Neural cell (in vitro differentiated cells): ENCODE measurements at regions not wholly inside any gene's neighbourhood (a gene's known extent, or its start where the extent isn't known, plus 50 kb on each side); places are given as distances from the start of the nearest gene placed in this dataset.

Experiments
- H2AFZ ChIP-seq: fragments of 200-600, 300-800 bp; sonication (generic), shearing (Covaris generic); 2 replicates; pipeline ENCODE4 v1.6.0; 2014; ENCODE audit warnings: low read depth, mild to moderate bottlenecking, antibody characterized with exemption, low read length, moderate library complexity
- H3F3A ChIP-seq: fragments of 200-600 bp; shearing (Covaris generic); 2 replicates; pipeline ENCODE4 v1.6.1; 2016; ENCODE audit warnings: mild to moderate bottlenecking, moderate library complexity, mixed read lengths, antibody characterized with exemption, low read length; ENCODE audit not compliant: insufficient read depth, poor library complexity, severe bottlenecking
- H3K27ac ChIP-seq: fragments of 200-600, 300-800 bp; sonication (generic), shearing (Covaris generic); 2 replicates; pipeline ENCODE4 v1.5.1; 2014; ENCODE audit warnings: mild to moderate bottlenecking, low read length, moderate library complexity
- H3K27me3 ChIP-seq: fragments of 300-800, 200-600 bp; sonication (generic), shearing (Covaris generic); 2 replicates; pipeline ENCODE4 v1.6.0; 2014; ENCODE audit warnings: mild to moderate bottlenecking, low read depth, low read length, moderate library complexity; ENCODE audit not compliant: insufficient read depth
- H3K36me3 ChIP-seq: fragments of 300-800, 200-600 bp; sonication (generic), shearing (Covaris generic); 2 replicates; pipeline ENCODE4 v1.5.1; 2014; ENCODE audit warnings: mild to moderate bottlenecking, antibody characterized with exemption, low read length, moderate library complexity; ENCODE audit not compliant: insufficient read depth
- H3K4me2 ChIP-seq: fragments of 300-800, 200-600 bp; sonication (generic), shearing (Covaris generic); 2 replicates; pipeline ENCODE4 v1.6.0; 2014; ENCODE audit warnings: mild to moderate bottlenecking, low read length
- H3K4me3 ChIP-seq: fragments of 300-800, 200-600 bp; sonication (generic), shearing (Covaris generic); 2 replicates; pipeline ENCODE4 v1.5.1; 2014; ENCODE audit warnings: mild to moderate bottlenecking, low read length, moderate library complexity
- H3K79me2 ChIP-seq: fragments of 200-600 bp; shearing (Covaris generic); replicated peaks from 2 replicates; pipeline ENCODE4 v1.6.0; 2014; ENCODE audit warnings: mild to moderate bottlenecking, low read length, moderate library complexity; ENCODE audit not compliant: insufficient read depth
- H3K9ac ChIP-seq: fragments of 300-800, 200-600 bp; sonication (generic), shearing (Covaris generic); 2 replicates; pipeline ENCODE4 v1.6.1; 2016; ENCODE audit warnings: mild to moderate bottlenecking, low read length, mixed read lengths
- H3K9me2 ChIP-seq: fragments of 200-600 bp; shearing (Covaris generic); 2 replicates; pipeline ENCODE4 v1.6.1; 2016; ENCODE audit warnings: mild to moderate bottlenecking, low read length, mixed read lengths; ENCODE audit not compliant: insufficient read depth
- H3K9me3 ChIP-seq: fragments of 200-600, 300-800 bp; sonication (generic), shearing (Covaris generic); 2 replicates; pipeline ENCODE4 v1.6.1; 2016; ENCODE audit warnings: mild to moderate bottlenecking, mixed run types, low read length, moderate library complexity, mixed read lengths
- H4K20me1 ChIP-seq: fragments of 200-600 bp; shearing (Covaris generic); 2 replicates; pipeline ENCODE4 v1.6.1; 2016; ENCODE audit warnings: mild to moderate bottlenecking, mixed run types; ENCODE audit not compliant: insufficient read depth
- EP300 ChIP-seq: fragments of 450-650 bp; conservative IDR thresholded peaks from 2 replicates; pipeline ENCODE4 v1.6.1; 2014; ENCODE audit warnings: antibody characterized with exemption, mild to moderate bottlenecking, moderate library complexity; ENCODE audit not compliant: poor library complexity, severe bottlenecking
- EZH2 ChIP-seq: fragments of 200-600, 300-800 bp; shearing (Covaris generic), sonication (generic); IDR thresholded peaks from 2 replicates; pipeline ENCODE4 v1.6.1; 2014; ENCODE audit warnings: antibody characterized with exemption, low read length, borderline replicate concordance, mild to moderate bottlenecking; ENCODE audit not compliant: insufficient read depth, poor library complexity, severe bottlenecking
- MXI1 ChIP-seq: fragments of 450-650 bp; conservative IDR thresholded peaks from 2 replicates; pipeline ENCODE4 v1.6.1; 2014; ENCODE audit warnings: antibody characterized with exemption, mild to moderate bottlenecking; ENCODE audit not compliant: poor library complexity, severe bottlenecking
- POLR2AphosphoS5 ChIP-seq: IDR thresholded peaks from 2 replicates; pipeline ENCODE4 v1.6.1; 2012
- RAD21 ChIP-seq: fragments of 450-650 bp; conservative IDR thresholded peaks from 2 replicates; pipeline ENCODE4 v1.6.1; 2014; ENCODE audit warnings: antibody characterized with exemption, mild to moderate bottlenecking, moderate library complexity
- SMC3 ChIP-seq: fragments of 450-650 bp; conservative IDR thresholded peaks from 2 replicates; pipeline ENCODE4 v1.6.1; 2014; ENCODE audit warnings: antibody characterized with exemption, mild to moderate bottlenecking, moderate library complexity; ENCODE audit not compliant: poor library complexity
- TAF1 ChIP-seq: IDR thresholded peaks from 2 replicates; pipeline ENCODE4 v1.6.1; 2012; ENCODE audit warnings: low read depth
- TF ChIP-seq, protein P1 (sequence below): IDR thresholded peaks from 2 replicates; pipeline ENCODE4 v1.6.1; 2012; ENCODE audit warnings: borderline replicate concordance
- TF ChIP-seq, protein P2 (sequence below): fragments of 450-650 bp; IDR thresholded peaks from 2 replicates; pipeline ENCODE4 v1.5.1; 2014; ENCODE audit warnings: antibody characterized with exemption, mild to moderate bottlenecking, moderate library complexity; ENCODE audit not compliant: poor library complexity, severe bottlenecking

DNA sequence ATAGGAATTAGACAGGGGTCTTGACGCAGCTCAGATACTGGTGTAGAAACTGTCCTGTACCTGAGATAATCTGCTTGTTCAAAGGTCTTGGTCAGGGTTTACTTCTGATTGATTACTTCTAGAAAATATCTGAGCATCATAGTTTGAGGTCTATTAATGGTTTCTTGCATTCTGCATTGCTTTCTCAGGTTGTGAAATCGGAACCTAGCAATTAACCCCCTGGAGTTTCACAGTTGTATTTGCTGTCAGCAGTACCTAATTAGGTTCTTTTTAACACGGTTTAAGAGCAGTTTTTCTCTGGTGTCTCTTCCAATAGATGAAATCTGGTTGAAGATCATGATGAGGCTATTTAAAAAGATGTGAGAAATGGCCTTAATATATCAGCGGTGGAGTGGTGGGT lies 428.6 kb upstream of the SYT4 start:
- H3K27ac ChIP-seq, result no peak overlapping the region
- no peaks in the 10 kb centered on the region for H3F3A ChIP-seq
- no peak overlapping the region for H3K9ac ChIP-seq
- no peaks in the 10 kb centered on the region for H3K36me3 ChIP-seq
- H4K20me1 ChIP-seq, result no peaks in the 10 kb centered on the region
- no peaks in the 10 kb centered on the region for H3K79me2 ChIP-seq
- no peaks in the 10 kb centered on the region for H3K27me3 ChIP-seq
- no peaks in the 10 kb centered on the region for H3K9me2 ChIP-seq
- no peaks in the 10 kb centered on the region for H3K9me3 ChIP-seq
- TF ChIP-seq MXI1 (no peak), RAD21 (no peak), SMC3 (no peak), TAF1 (no peak), POLR2AphosphoS5 (no peak), EP300 (no peak), EZH2 (no peak)
- TF ChIP-seq, protein P1, sequence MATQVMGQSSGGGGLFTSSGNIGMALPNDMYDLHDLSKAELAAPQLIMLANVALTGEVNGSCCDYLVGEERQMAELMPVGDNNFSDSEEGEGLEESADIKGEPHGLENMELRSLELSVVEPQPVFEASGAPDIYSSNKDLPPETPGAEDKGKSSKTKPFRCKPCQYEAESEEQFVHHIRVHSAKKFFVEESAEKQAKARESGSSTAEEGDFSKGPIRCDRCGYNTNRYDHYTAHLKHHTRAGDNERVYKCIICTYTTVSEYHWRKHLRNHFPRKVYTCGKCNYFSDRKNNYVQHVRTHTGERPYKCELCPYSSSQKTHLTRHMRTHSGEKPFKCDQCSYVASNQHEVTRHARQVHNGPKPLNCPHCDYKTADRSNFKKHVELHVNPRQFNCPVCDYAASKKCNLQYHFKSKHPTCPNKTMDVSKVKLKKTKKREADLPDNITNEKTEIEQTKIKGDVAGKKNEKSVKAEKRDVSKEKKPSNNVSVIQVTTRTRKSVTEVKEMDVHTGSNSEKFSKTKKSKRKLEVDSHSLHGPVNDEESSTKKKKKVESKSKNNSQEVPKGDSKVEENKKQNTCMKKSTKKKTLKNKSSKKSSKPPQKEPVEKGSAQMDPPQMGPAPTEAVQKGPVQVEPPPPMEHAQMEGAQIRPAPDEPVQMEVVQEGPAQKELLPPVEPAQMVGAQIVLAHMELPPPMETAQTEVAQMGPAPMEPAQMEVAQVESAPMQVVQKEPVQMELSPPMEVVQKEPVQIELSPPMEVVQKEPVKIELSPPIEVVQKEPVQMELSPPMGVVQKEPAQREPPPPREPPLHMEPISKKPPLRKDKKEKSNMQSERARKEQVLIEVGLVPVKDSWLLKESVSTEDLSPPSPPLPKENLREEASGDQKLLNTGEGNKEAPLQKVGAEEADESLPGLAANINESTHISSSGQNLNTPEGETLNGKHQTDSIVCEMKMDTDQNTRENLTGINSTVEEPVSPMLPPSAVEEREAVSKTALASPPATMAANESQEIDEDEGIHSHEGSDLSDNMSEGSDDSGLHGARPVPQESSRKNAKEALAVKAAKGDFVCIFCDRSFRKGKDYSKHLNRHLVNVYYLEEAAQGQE, result no peak
- TF ChIP-seq, protein P2, sequence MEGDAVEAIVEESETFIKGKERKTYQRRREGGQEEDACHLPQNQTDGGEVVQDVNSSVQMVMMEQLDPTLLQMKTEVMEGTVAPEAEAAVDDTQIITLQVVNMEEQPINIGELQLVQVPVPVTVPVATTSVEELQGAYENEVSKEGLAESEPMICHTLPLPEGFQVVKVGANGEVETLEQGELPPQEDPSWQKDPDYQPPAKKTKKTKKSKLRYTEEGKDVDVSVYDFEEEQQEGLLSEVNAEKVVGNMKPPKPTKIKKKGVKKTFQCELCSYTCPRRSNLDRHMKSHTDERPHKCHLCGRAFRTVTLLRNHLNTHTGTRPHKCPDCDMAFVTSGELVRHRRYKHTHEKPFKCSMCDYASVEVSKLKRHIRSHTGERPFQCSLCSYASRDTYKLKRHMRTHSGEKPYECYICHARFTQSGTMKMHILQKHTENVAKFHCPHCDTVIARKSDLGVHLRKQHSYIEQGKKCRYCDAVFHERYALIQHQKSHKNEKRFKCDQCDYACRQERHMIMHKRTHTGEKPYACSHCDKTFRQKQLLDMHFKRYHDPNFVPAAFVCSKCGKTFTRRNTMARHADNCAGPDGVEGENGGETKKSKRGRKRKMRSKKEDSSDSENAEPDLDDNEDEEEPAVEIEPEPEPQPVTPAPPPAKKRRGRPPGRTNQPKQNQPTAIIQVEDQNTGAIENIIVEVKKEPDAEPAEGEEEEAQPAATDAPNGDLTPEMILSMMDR, result no peak
- H3K4me2 ChIP-seq, result no peak overlapping the region
- H3K4me3 ChIP-seq, result no peak overlapping the region
- no peak overlapping the region for H2AFZ ChIP-seq

DNA sequence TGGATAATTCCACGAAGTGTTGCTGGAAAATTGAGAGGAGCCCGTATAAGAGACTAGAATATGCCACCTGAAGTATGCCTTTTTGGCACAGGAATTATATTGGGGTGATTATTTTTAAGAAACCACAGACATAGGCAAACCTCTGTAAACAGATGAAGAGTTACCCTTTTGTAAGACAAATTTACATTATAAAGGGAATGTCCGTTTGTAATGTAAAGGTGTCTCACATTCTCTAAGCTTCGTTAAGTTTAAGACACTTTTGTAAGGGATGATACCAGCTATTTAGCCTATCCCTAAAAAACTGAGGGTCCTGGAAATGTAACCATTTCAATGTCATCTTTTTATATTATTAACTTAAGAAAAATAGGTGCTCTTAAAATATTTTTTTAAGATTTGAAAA lies 432.8 kb upstream of the SYT4 start:
- H3K4me2 ChIP-seq, result no peak overlapping the region
- H3K27ac ChIP-seq, result no peak overlapping the region
- H3K79me2 ChIP-seq, result no peaks in the 10 kb centered on the region
- H3K4me3 ChIP-seq, result no peak overlapping the region
- H3F3A ChIP-seq, result no peaks in the 10 kb centered on the region
- H2AFZ ChIP-seq, result no peak overlapping the region
- no peaks in the 10 kb centered on the region for H3K36me3 ChIP-seq
- H3K9ac ChIP-seq, result no peak overlapping the region
- no peaks in the 10 kb centered on the region for H3K9me2 ChIP-seq
- H4K20me1 ChIP-seq, result no peaks in the 10 kb centered on the region
- TF ChIP-seq MXI1 (no peak), POLR2AphosphoS5 (no peak), SMC3 (no peak), RAD21 (no peak), TAF1 (no peak), EZH2 (no peak), EP300 (no peak)
- TF ChIP-seq, protein P2, result no peak
- TF ChIP-seq, protein P1, result no peak
- H3K27me3 ChIP-seq, result no peaks in the 10 kb centered on the region
- no peaks in the 10 kb centered on the region for H3K9me3 ChIP-seq
